ENCODE measurements at regions not wholly inside any gene's neighbourhood (a gene's known extent, or its start where the extent isn't known, plus 50 kb on each side); places are given as distances from the start of the nearest gene placed in this dataset.
"Not testable (repeated sequence)": the region's sequence is repeated elsewhere in the genome, so short reads cannot be mapped to it uniquely, and the experiment has no call there.

- DNase-seq (ENCODE audit: insufficient read length, low spot score) (no peak), FAIRE-seq (no peak)
These were observed 114.0 kb downstream of the PDGFA start for GRCh38 chr7:405489-406211.

DNA sequence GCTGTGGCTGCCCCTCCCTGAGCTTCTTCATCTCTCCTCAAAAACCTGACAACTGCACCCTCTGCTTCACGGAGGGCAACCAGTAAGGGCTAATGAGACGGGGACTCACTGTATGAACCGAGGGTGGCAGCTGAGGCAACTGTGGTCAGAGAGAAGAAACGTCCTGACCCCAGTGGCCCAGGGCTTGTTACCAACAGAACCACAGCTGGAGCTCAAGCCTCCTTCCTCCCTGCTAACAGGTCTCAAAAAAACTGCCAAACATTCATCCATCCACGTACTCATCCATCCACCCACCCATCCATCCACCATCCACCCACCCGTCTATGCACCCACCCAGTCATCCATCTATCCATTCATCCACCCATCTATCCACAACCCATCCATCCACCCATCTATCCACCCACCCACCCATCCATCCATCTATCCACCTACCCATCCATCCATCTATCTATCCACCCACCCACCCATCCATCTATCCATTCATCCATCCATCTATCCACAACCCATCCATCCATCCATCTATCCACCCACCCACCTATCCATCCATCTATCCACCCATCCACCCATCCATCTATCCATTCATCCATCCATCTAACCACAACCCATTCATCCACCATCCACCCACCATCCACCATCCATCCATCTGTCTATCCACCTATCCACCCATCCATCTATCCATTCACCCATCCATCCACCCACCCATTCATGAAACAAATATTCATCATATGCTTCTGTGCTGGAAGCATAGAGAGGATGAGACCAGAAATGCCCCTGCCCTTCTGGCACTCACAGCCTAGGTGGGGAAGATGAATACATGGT is 111.7 kb downstream of the PDGFA start:
- peak; percentile 87 for FAIRE-seq
- no peak for DNase-seq (ENCODE audit: insufficient read length, low spot score)

- no peak for FAIRE-seq
- no peak for DNase-seq (ENCODE audit: insufficient read length, low spot score)
These were observed 110.8 kb downstream of the PDGFA start for GRCh38 chr7:408751-409311.

GRCh38 chr7:409339-410281 is 110.0 kb downstream of the PDGFA start:
- FAIRE-seq (no peak), DNase-seq (ENCODE audit: insufficient read length, low spot score) (no peak)

DNA sequence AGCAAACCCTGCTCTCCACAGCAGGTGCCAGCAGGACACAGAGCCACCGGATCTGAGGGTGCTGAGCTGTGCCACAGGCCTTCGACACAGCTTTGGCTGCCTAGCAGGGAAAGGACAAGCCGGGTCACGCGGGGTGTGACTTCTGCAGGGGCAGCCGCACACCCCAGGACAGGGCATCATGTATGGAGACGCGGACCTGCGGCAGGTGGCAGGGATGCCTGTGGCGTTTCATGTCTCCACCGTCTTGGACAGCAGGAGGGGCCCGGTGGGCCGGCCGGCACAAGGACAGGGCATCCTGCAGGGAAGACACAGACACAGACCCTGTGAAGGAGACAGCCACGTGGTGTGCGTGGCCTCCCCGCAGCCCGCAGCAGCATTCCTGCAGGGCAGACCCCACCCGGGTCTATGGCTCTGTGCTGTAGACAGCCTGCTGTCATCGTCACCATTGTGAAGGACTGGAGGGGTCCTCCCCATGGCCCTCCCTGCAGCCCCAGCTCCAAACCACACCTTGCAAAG is 109.2 kb downstream of the PDGFA start:
- no peak for DNase-seq (ENCODE audit: insufficient read length, low spot score)
- FAIRE-seq = no peak

DNA sequence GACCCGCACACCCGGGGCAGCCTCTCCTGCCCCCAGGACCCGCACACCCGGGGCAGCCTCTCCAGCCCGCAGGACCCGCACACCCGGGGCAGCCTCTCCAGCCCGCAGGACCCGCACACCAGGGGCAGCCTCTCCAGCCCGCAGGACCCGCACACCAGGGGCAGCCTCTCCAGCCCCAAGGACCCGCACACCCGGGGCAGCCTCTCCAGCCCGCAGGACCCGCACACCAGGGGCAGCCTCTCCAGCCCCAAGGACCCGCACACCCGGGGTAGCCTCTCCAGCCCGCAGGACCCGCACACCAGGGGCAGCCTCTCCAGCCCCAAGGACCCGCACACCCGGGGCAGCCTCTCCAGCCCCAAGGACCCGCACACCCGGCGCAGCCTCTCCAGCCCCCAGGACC is 108.5 kb downstream of the PDGFA start:
- FAIRE-seq; DNase-seq (ENCODE audit: insufficient read length, low spot score): not testable (repeated sequence)

DNA sequence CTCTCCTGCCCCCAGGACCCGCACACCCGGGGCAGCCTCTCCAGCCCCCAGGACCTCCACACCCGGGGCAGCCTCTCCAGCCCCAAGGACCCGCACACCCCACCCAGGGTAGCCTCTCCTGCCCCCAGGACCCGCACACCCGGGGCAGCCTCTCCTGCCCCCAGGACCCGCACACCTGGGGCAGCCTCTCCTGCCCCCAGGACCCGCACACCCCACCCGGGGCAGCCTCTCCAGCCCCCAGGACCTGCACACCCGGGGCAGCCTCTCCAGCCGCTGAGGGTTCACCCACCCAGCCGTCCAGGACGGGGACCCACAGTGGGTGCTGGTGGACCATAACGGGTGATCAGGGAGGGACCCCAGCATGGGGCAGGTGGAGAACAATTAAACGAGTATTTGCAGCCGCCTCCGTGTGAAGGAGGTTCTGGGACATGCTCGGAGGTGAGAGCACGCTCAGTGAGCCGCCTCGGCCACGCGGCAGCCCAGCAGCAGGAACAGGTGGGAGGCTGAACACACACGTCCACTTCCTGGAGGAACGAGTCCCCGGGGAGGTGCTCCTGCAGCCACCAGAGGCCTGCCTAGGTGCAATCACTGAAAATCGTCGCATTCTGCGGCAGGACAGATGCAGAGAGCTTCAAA is 107.9 kb downstream of the PDGFA start:
- no peak for FAIRE-seq
- DNase-seq (ENCODE audit: insufficient read length, low spot score) = no peak

- DNase-seq (ENCODE audit: insufficient read length, low spot score) = no peak
- peak; percentile 95 for FAIRE-seq
These were observed 107.3 kb downstream of the PDGFA start for GRCh38 chr7:412313-412710.

- FAIRE-seq (peak; percentile 4), DNase-seq (ENCODE audit: insufficient read length, low spot score) (no peak)
These were observed 104.7 kb downstream of the PDGFA start for GRCh38 chr7:414681-415560.

DNA sequence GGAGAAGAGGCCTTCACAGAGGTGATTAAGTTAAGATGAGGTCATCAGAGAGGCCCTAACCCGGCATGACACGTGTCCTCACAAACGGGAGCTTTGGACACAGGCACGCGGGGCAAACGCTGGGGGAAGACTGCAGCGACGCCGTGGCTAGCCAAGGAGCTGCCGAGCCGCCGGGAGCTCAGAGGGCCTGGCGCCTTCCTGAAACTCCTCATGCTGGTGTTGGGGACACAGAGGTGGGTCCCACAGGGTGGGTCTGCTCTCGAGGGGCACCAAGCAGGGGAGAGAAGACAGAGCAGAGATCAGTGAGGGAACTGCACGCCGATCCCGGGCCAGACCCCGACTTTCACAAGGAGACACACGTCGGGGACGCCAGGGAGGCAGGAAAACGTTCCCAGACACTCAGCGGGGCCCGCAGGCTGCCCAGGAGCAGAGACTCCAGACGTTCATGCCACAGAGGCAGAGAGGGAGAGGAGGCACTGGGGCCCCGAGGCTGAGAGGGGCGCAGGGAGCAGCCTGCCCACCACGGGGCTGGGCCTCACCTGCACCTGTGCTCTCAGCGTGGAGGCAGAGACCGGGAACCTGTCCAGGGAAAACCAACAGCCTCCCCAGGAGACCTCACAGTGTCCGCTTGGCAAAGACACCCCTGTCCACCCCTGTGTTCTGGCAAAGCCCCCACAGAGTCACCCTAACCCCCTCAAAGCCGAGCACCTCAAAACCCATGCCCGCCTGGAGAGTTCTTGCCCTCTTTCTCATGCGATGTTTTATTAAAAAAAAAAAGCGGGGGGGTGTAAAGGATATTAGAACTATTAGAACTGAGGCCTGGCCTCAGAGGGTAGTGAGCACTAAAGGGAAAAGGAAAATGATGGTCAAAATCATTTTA is 103.8 kb downstream of the PDGFA start:
- no peak for DNase-seq (ENCODE audit: insufficient read length, low spot score)
- FAIRE-seq = no peak

DNA sequence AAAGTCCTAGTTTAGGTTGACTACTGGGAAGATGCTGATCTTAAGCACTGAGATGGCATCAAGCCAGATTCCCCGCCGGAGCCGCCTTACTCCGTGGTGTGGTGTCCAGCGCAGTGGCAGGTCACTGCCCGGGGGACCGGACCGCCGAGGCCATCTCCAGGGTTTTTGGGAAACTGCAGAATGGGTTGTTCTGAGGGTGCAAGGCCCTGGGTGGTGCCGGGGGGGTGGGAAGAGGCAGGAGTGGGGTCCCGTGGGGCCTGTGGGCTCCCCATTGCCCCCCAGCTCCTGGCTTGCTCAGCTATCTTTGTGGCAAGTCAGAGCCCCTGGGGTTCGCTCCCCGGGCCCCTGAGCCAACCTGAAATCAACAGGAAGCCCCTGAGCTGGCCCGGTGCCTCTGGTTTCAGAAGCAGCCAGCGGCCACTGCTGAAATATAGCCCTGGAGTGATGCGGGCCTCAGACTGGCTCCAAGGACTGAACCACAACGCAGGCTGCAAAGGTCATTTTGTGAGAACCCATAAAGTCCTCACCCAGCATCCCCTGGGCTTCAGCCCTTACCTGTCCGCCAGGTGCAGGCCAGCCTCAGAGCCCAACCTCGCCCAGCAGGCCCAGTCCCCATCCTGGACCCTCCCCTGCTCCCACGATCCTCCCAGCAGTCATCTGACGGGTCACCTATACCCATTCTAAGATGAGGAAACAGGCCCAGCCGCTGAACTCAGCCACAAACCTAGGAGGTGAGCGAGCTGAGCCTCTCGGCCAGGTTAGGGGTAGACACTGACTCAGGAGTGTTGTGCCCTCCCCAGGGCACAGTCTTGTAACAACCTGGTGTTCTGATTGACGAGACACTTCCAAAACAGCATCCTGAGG is 102.7 kb downstream of the PDGFA start:
- no peak for DNase-seq (ENCODE audit: insufficient read length, low spot score)
- FAIRE-seq = peak; percentile 16

DNA sequence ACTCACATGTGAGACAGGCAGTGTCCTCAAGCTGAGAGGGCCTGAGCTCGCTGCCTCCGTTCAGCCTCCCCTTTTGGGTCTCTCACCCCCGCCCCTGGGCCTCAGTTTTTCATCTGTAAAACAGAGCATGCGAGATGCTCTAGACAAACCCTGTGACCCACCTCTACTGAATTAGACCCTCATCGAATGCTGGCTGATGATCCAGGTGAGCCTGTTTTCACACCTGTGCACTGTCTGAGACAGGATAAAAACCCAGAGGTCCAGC is 102.1 kb downstream of the PDGFA start:
- DNase-seq (ENCODE audit: insufficient read length, low spot score) (no peak), FAIRE-seq (peak; percentile 60)

DNA sequence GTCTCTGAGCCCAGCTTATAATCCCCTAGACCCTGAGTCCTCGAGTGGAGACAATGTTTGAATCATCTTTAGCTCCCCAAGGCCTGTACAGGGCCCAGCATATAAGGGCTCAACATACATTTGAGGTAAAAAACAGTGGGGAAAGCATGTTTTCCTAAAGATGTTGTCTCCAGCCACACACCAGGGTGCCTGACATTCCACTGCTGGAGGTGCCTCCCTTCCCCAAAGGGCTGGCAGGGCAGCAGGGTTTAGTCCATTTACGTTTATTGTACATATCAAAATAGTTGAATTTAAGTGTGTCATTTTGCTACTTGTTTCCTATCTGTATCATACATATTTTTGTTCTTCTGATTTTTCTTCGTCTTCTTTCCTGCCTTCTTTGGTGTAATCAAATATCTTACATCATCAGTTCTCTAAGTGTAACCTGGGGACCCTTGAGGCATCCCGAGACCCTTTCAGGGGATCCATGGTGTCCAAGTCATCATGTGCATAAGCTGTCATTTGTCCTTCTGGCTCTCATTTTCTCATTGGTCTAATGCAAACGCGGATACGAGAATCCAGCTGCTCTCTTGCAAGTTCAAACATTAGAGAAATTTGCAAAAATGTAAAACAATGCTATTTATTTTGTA is 101.6 kb downstream of the PDGFA start:
- DNase-seq (ENCODE audit: insufficient read length, low spot score) (no peak), FAIRE-seq (no peak)

- FAIRE-seq = no peak
These were observed 100.9 kb downstream of the PDGFA start for GRCh38 chr7:418636-419280.

GRCh38 chr7:420142-421093 is 99.2 kb downstream of the PDGFA start:
- DNase-seq (ENCODE audit: insufficient read length, low spot score) = no peak
- FAIRE-seq = no peak

More at GRCh38 chr7:418636-419280, 100.9 kb downstream of the PDGFA start:
- DNase-seq (ENCODE audit: insufficient read length, low spot score) = no peak

Data from HTR-8/SVneo (cell line).